ENCODE measurements at regions not wholly inside any gene's neighbourhood (a gene's known extent, or its start where the extent isn't known, plus 50 kb on each side); places are given as distances from the start of the nearest gene placed in this dataset.
A peak's percentile ranks its signal among the peaks of the same experiment; 100 is the strongest.

DNA sequence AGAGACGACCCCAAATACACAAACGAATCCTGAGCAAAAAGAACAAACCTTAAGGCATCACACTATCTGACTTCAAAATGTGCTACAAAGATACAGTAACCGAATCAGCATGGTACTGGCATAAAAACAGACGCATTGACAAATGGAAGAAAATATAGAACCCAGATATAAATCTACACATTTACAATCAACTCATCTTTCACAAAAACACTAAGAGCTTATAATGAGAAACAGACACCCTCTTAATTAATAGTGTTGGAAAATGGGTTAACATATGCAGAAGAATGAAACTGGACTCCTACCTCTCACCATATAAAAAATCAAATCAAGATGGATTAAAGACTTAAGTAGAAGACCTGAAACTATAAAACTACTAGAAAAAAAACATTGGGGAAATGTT is 130.3 kb upstream of the DCBLD2 start:
- no peaks in the 10 kb centered on the region for H3K36me3 Mint-ChIP-seq (ENCODE audit: low read depth, unreplicated experiment)
- no peaks in the 10 kb centered on the region for H3K4me1 Mint-ChIP-seq (ENCODE audit: low read depth, unreplicated experiment)
- Histone ChIP-seq H3K27me3 (ENCODE audit: insufficient read depth, low read length) (no peaks in the 10 kb centered on the region), H3K9ac (ENCODE audit: low read length) (no peak overlapping the region), H2AFZ (ENCODE audit: low read depth, low read length) (no peak overlapping the region), H3K4me1 (ENCODE audit: insufficient read depth, low read length) (no peaks in the 10 kb centered on the region), H3K4me2 (ENCODE audit: low read length) (no peak overlapping the region), H3K79me2 (ENCODE audit: insufficient read depth, low read length) (no peaks in the 10 kb centered on the region), H3K9me3 (ENCODE audit: insufficient read depth, low read depth, low read length) (no peaks in the 10 kb centered on the region), H3K4me3 (ENCODE audit: insufficient read depth, low read depth, low read length) (no peak overlapping the region), H4K20me1 (ENCODE audit: insufficient read depth, low read length) (no peaks in the 10 kb centered on the region), H3K36me3 (ENCODE audit: insufficient read depth, low read length) (no peaks in the 10 kb centered on the region), H3K27ac (ENCODE audit: low read depth, low read length) (no peak overlapping the region)
- H3K27me3 Mint-ChIP-seq (ENCODE audit: low read depth, unreplicated experiment): no peaks in the 10 kb centered on the region
- FAIRE-seq (no peak), DNase-seq (ENCODE audit: low read depth) (no peak)
- no peak for TF ChIP-seq EZH2 (IDR thresholded peaks at IDR 0.05; ENCODE audit: insufficient read depth, low read length)
- TF ChIP-seq, protein P1, sequence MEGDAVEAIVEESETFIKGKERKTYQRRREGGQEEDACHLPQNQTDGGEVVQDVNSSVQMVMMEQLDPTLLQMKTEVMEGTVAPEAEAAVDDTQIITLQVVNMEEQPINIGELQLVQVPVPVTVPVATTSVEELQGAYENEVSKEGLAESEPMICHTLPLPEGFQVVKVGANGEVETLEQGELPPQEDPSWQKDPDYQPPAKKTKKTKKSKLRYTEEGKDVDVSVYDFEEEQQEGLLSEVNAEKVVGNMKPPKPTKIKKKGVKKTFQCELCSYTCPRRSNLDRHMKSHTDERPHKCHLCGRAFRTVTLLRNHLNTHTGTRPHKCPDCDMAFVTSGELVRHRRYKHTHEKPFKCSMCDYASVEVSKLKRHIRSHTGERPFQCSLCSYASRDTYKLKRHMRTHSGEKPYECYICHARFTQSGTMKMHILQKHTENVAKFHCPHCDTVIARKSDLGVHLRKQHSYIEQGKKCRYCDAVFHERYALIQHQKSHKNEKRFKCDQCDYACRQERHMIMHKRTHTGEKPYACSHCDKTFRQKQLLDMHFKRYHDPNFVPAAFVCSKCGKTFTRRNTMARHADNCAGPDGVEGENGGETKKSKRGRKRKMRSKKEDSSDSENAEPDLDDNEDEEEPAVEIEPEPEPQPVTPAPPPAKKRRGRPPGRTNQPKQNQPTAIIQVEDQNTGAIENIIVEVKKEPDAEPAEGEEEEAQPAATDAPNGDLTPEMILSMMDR (IDR thresholded peaks at IDR 0.05; ENCODE audit: insufficient read depth, low read depth, low read length): no peak
- H3K27ac Mint-ChIP-seq (ENCODE audit: unreplicated experiment): no peak overlapping the region
- H3K4me3 Mint-ChIP-seq (ENCODE audit: unreplicated experiment): no peak overlapping the region
- H3K9me3 Mint-ChIP-seq (ENCODE audit: unreplicated experiment): peaks cover 4% of the 10 kb centered on the region

DNA sequence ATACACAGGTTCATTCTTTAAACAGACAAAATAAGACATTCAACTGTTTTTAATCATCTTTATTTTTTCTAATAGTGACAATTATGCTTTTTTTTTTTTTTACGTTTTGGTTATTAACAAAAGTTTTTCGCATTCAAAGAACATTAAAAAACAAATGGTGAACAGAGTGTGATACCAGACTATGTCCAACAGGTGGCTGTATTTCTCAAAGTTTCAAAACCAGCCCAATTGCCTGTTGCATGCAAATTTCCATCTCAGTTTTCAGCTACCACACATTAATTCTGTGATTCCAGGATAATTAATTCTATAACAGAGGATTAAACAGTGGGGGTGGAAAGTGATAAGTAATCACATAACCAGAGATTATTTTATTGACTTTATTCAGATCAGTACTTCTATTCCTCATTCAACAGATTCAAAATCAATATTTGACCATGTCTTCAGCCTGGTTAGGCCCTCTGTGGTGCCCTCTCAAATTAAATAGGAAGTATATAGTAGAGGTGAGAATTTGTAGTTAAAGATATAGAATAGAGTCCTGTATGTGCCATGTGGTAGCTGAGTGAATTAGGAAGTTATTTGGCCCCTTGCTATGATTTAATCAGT is 122.2 kb upstream of the DCBLD2 start:
- no peaks in the 10 kb centered on the region for H3K79me2 ChIP-seq (ENCODE audit: insufficient read depth, low read length)
- Mint-ChIP-seq H3K4me1 (ENCODE audit: low read depth, unreplicated experiment) (no peaks in the 10 kb centered on the region), H3K27ac (ENCODE audit: unreplicated experiment) (no peak overlapping the region), H3K9me3 (ENCODE audit: unreplicated experiment) (peaks cover 6% of the 10 kb centered on the region), H3K36me3 (ENCODE audit: low read depth, unreplicated experiment) (no peaks in the 10 kb centered on the region), H3K4me3 (ENCODE audit: unreplicated experiment) (no peak overlapping the region), H3K27me3 (ENCODE audit: low read depth, unreplicated experiment) (no peaks in the 10 kb centered on the region)
- H3K36me3 ChIP-seq (ENCODE audit: insufficient read depth, low read length): no peaks in the 10 kb centered on the region
- no peaks in the 10 kb centered on the region for H4K20me1 ChIP-seq (ENCODE audit: insufficient read depth, low read length)
- H3K4me2 ChIP-seq (ENCODE audit: low read length): no peak overlapping the region
- DNase-seq (ENCODE audit: low read depth): peak; percentile 28
- H3K27me3 ChIP-seq (ENCODE audit: insufficient read depth, low read length): no peaks in the 10 kb centered on the region
- H3K9me3 ChIP-seq (ENCODE audit: insufficient read depth, low read depth, low read length): no peaks in the 10 kb centered on the region
- no peak overlapping the region for H3K9ac ChIP-seq (ENCODE audit: low read length)
- H2AFZ ChIP-seq (ENCODE audit: low read depth, low read length): no peak overlapping the region
- TF ChIP-seq, protein P1 (IDR thresholded peaks at IDR 0.05; ENCODE audit: insufficient read depth, low read depth, low read length): peak; percentile 74
- TF ChIP-seq EZH2 (IDR thresholded peaks at IDR 0.05; ENCODE audit: insufficient read depth, low read length): no peak
- H3K4me3 ChIP-seq (ENCODE audit: insufficient read depth, low read depth, low read length): no peak overlapping the region
- H3K27ac ChIP-seq (ENCODE audit: low read depth, low read length): no peak overlapping the region
- H3K4me1 ChIP-seq (ENCODE audit: insufficient read depth, low read length): no peaks in the 10 kb centered on the region
- peak; percentile 69 for FAIRE-seq

DNA sequence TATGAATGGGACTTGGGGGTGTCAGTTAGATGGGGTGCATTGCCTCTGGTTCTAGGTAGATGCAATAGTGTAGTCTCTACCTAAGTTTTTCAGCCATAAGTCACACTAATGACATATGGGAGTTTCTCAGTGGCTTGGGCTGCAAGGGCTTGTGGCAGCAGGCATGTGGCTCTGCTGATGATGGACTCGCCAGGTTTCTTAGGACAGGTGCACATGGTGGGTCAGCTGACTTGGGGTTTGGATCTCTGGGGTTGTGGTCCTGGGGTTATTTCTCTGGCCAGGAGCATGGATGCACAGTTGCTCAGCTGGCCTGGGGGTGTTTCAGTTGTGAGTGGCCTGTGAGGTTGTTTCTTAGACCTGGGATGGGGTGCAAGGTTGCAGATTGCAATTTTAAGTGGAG is 120.0 kb upstream of the DCBLD2 start:
- no peak overlapping the region for H3K4me2 ChIP-seq (ENCODE audit: low read length)
- Mint-ChIP-seq H3K36me3 (ENCODE audit: low read depth, unreplicated experiment) (no peaks in the 10 kb centered on the region), H3K27me3 (ENCODE audit: low read depth, unreplicated experiment) (peaks cover 3% of the 10 kb centered on the region), H3K27ac (ENCODE audit: unreplicated experiment) (no peak overlapping the region), H3K4me1 (ENCODE audit: low read depth, unreplicated experiment) (no peaks in the 10 kb centered on the region), H3K9me3 (ENCODE audit: unreplicated experiment) (peaks cover 6% of the 10 kb centered on the region), H3K4me3 (ENCODE audit: unreplicated experiment) (no peak overlapping the region)
- DNase-seq (ENCODE audit: low read depth) (no peak), FAIRE-seq (no peak)
- no peaks in the 10 kb centered on the region for H3K4me1 ChIP-seq (ENCODE audit: insufficient read depth, low read length)
- no peaks in the 10 kb centered on the region for H3K79me2 ChIP-seq (ENCODE audit: insufficient read depth, low read length)
- no peaks in the 10 kb centered on the region for H3K9me3 ChIP-seq (ENCODE audit: insufficient read depth, low read depth, low read length)
- no peak overlapping the region for H3K27ac ChIP-seq (ENCODE audit: low read depth, low read length)
- H3K4me3 ChIP-seq (ENCODE audit: insufficient read depth, low read depth, low read length): no peak overlapping the region
- H3K27me3 ChIP-seq (ENCODE audit: insufficient read depth, low read length): no peaks in the 10 kb centered on the region
- H3K9ac ChIP-seq (ENCODE audit: low read length): no peak overlapping the region
- H4K20me1 ChIP-seq (ENCODE audit: insufficient read depth, low read length): no peaks in the 10 kb centered on the region
- TF ChIP-seq, protein P1 (IDR thresholded peaks at IDR 0.05; ENCODE audit: insufficient read depth, low read depth, low read length): no peak
- TF ChIP-seq EZH2 (IDR thresholded peaks at IDR 0.05; ENCODE audit: insufficient read depth, low read length): no peak
- no peak overlapping the region for H2AFZ ChIP-seq (ENCODE audit: low read depth, low read length)
- H3K36me3 ChIP-seq (ENCODE audit: insufficient read depth, low read length): no peaks in the 10 kb centered on the region
